GM12891 (cell line): ENCODE measurements at regions not wholly inside any gene's neighbourhood (a gene's known extent, or its start where the extent isn't known, plus 50 kb on each side); places are given as distances from the start of the nearest gene placed in this dataset.

Experiments used
- POU2F2 ChIP-seq: IDR thresholded peaks from 2 replicates; pipeline ENCODE4 v1.6.1; 2011; ENCODE audit warnings: low read depth, mild to moderate bottlenecking, control low read depth, low read length, moderate library complexity
- TAF1 ChIP-seq: IDR thresholded peaks from 2 replicates; pipeline ENCODE4 v1.6.1; 2011; ENCODE audit warnings: low read depth, low read length, control low read depth

- TF ChIP-seq TAF1: no peak
- TF ChIP-seq POU2F2: no peak
Measured at GRCh38 chr3:69669070-69669469, 70.2 kb upstream of the MITF start.
